ENCODE measurements at regions not wholly inside any gene's neighbourhood (a gene's known extent, or its start where the extent isn't known, plus 50 kb on each side); places are given as distances from the start of the nearest gene placed in this dataset.

- TF ChIP-seq CUX1 (IDR thresholded peaks at IDR 0.05; ENCODE audit: insufficient replicate concordance, low read depth, low read length) (no peak), KDM1A (IDR thresholded peaks at IDR 0.05; ENCODE audit: borderline replicate concordance) (no peak), RUNX3 (IDR thresholded peaks at IDR 0.05; ENCODE audit: low read length) (no peak), IRF3 (IDR thresholded peaks at IDR 0.05) (no peak), ETV6 (conservative IDR thresholded peaks at IDR 0.05 in 1 of 2, IDR thresholded peaks at IDR 0.05 in 1 of 2; ENCODE audit: borderline replicate concordance in 1 of 2, low read depth in 1 of 2) (no peak), NR2C2 (IDR thresholded peaks at IDR 0.05; ENCODE audit: borderline replicate concordance, control insufficient read depth, insufficient read length, low read depth) (no peak), DPF2 (IDR thresholded peaks at IDR 0.05) (no peak), CHD4 (IDR thresholded peaks at IDR 0.05) (no peak), ZZZ3 (IDR thresholded peaks at IDR 0.05; ENCODE audit: control insufficient read depth, insufficient read length, low read depth) (no peak)
Observed at GRCh38 chr2:63729831-63730230, 111.9 kb upstream of the UGP2 start (continued).

All from GM12878 (cell line).